Suprapubic skin (tissue), 4 donors: ENCODE measurements at regions not wholly inside any gene's neighbourhood (a gene's known extent, or its start where the extent isn't known, plus 50 kb on each side); places are given as distances from the start of the nearest gene placed in this dataset.

Experiments
- DNase-seq, 2 donors: peaks; one replicate each; pipeline ENCODE4 v3.0.0-alpha.2; 2019; ENCODE audit warnings: low spot score in 2 of 2
- H3K27ac ChIP-seq: fragments of 200-600 bp; sonication (generic); one replicate; pipeline ENCODE4 v1.5.1; 2019
- H3K27me3 ChIP-seq: fragments of 200-600 bp; sonication (generic); one replicate; pipeline ENCODE4 v1.5.1; 2019
- H3K36me3 ChIP-seq: fragments of 200-600 bp; sonication (generic); one replicate; pipeline ENCODE4 v1.5.1; 2019
- H3K4me1 ChIP-seq: fragments of 200-600 bp; sonication (generic); one replicate; pipeline ENCODE4 v1.5.1; 2019
- H3K4me3 ChIP-seq: fragments of 200-600 bp; sonication (generic); one replicate; pipeline ENCODE4 v1.5.1; 2019; ENCODE audit warnings: mild to moderate bottlenecking
- H3K9me3 ChIP-seq: fragments of 200-600 bp; sonication (generic); one replicate; pipeline ENCODE4 v1.5.1; 2019
- CTCF ChIP-seq, 2 donors: fragments of 200-600 bp in 1 of 2; fragments of 450-650 bp in 1 of 2; sonication (generic) in 1 of 2; IDR thresholded peaks; one replicate each; pipeline ENCODE4 v1.5.1; 2016 to 2019; ENCODE audit warnings: antibody characterized with exemption in 2 of 2, mild to moderate bottlenecking in 1 of 2, moderate library complexity in 1 of 2
- EP300 ChIP-seq: sonication (generic); formaldehyde crosslinking; IDR thresholded peaks from one replicate; pipeline ENCODE4 v1.6.1; 2017; ENCODE audit warnings: antibody characterized with exemption
- POLR2A ChIP-seq, 2 donors: fragments of 450-650 bp; IDR thresholded peaks; one replicate each; pipeline ENCODE4 v1.6.1; 2017; ENCODE audit warnings: antibody characterized with exemption in 2 of 2, mild to moderate bottlenecking in 2 of 2, moderate library complexity in 2 of 2
- POLR2AphosphoS5 ChIP-seq, 3 donors: sonication (generic); formaldehyde crosslinking; IDR thresholded peaks; one replicate each; pipeline ENCODE4 v1.6.1; 2017; ENCODE audit warnings: antibody characterized with exemption in 3 of 3
- WGBS: methylation state at CpG from one replicate; pipeline ENCODE4 v1.1.5; 2018; 5-methylcytosine and 5-hydroxymethylcytosine counted together

- Histone ChIP-seq H3K27me3 (peaks cover 64% of the 10 kb centered on the region), H3K36me3 (no peaks in the 10 kb centered on the region), H3K4me1 (peaks cover 15% of the 10 kb centered on the region), H3K9me3 (no peaks in the 10 kb centered on the region), H3K27ac (no peak overlapping the region), H3K4me3 (peak overlapping the region; percentile 39)
- WGBS: 15% methylated on average over 33 of the region's 47 CpGs
- DNase-seq: peak; percentile 60 to 73
- TF ChIP-seq POLR2AphosphoS5 (IDR thresholded peaks at IDR 0.05) (no peak), POLR2A (IDR thresholded peaks at IDR 0.05) (no peak), EP300 (no peak), CTCF (IDR thresholded peaks at IDR 0.05) (no peak)
These were observed 118.5 kb upstream of the C14orf180 start for GRCh38 chr14:104460791-104461651.

GRCh38 chr14:104461676-104462449, 117.7 kb upstream of the C14orf180 start:
- 3% methylated on average over 19 of the region's 66 CpGs for WGBS
- Histone ChIP-seq H3K4me1 (peaks cover 15% of the 10 kb centered on the region), H3K27ac (no peak overlapping the region), H3K4me3 (peak overlapping the region; percentile 39), H3K27me3 (peaks cover 61% of the 10 kb centered on the region), H3K9me3 (no peaks in the 10 kb centered on the region), H3K36me3 (no peaks in the 10 kb centered on the region)
- TF ChIP-seq CTCF (IDR thresholded peaks at IDR 0.05): no peak
- no peak for TF ChIP-seq POLR2A (IDR thresholded peaks at IDR 0.05)
- TF ChIP-seq POLR2AphosphoS5 (IDR thresholded peaks at IDR 0.05): no peak
- TF ChIP-seq EP300: no peak
- DNase-seq: peak; percentile 49 to 72

- Histone ChIP-seq H3K27ac (no peak overlapping the region), H3K4me3 (no peak overlapping the region), H3K36me3 (no peaks in the 10 kb centered on the region), H3K4me1 (peaks cover 15% of the 10 kb centered on the region), H3K27me3 (peaks cover 61% of the 10 kb centered on the region), H3K9me3 (no peaks in the 10 kb centered on the region)
- 79% methylated on average over 16 of the region's 16 CpGs for WGBS
- TF ChIP-seq CTCF (IDR thresholded peaks at IDR 0.05) (no peak), POLR2A (IDR thresholded peaks at IDR 0.05) (no peak), POLR2AphosphoS5 (IDR thresholded peaks at IDR 0.05) (no peak), EP300 (no peak)
- DNase-seq: no peak
These were observed 116.6 kb upstream of the C14orf180 start for GRCh38 chr14:104462651-104463630.

GRCh38 chr14:104464907-104465306, 114.7 kb upstream of the C14orf180 start:
- peak in 1 of 2 donors; percentile 50 for DNase-seq
- Histone ChIP-seq H3K4me1 (peaks cover 15% of the 10 kb centered on the region), H3K4me3 (no peak overlapping the region), H3K27ac (no peak overlapping the region), H3K9me3 (no peaks in the 10 kb centered on the region), H3K27me3 (peaks cover 49% of the 10 kb centered on the region), H3K36me3 (no peaks in the 10 kb centered on the region)
- no peak for TF ChIP-seq EP300
- no peak for TF ChIP-seq POLR2A (IDR thresholded peaks at IDR 0.05)
- TF ChIP-seq CTCF (IDR thresholded peaks at IDR 0.05): no peak
- TF ChIP-seq POLR2AphosphoS5 (IDR thresholded peaks at IDR 0.05): no peak
- 83% methylated on average over 5 of the region's 6 CpGs for WGBS
